ENCODE measurements at regions not wholly inside any gene's neighbourhood (a gene's known extent, or its start where the extent isn't known, plus 50 kb on each side); places are given as distances from the start of the nearest gene placed in this dataset.
"Not testable (repeated sequence)": the region's sequence is repeated elsewhere in the genome, so short reads cannot be mapped to it uniquely, and the experiment has no call there.

- DNase-seq (ENCODE audit: low read depth in 2 of 2) = not testable (repeated sequence)
Observed at GRCh38 chr16:16618963-16619465, 240.1 kb downstream of the NPIPA7 start.

- DNase-seq (ENCODE audit: low read depth in 2 of 2) = not testable (repeated sequence)
Observed at GRCh38 chr16:16624367-16624766, 245.4 kb downstream of the NPIPA7 start.

GRCh38 chr16:16625140-16625539 is 246.2 kb downstream of the NPIPA7 start:
- DNase-seq (ENCODE audit: low read depth in 2 of 2) = not testable (repeated sequence)

- not testable (repeated sequence) for DNase-seq (ENCODE audit: low read depth in 2 of 2)
Observed at GRCh38 chr16:16627865-16628264, 248.9 kb downstream of the NPIPA7 start.

- DNase-seq (ENCODE audit: low read depth in 2 of 2) = not testable (repeated sequence)
Observed at GRCh38 chr16:16638231-16638630, 259.3 kb downstream of the NPIPA7 start.

- not testable (repeated sequence) for DNase-seq (ENCODE audit: low read depth in 2 of 2)
Observed at GRCh38 chr16:16638714-16639113, 259.8 kb downstream of the NPIPA7 start.

- not testable (repeated sequence) for DNase-seq (ENCODE audit: low read depth in 2 of 2)
Observed at GRCh38 chr16:16643828-16644227, 264.9 kb downstream of the NPIPA7 start.

GRCh38 chr16:16648002-16648401 is 269.1 kb downstream of the NPIPA7 start:
- DNase-seq (ENCODE audit: low read depth in 2 of 2) = not testable (repeated sequence)

- not testable (repeated sequence) for DNase-seq (ENCODE audit: low read depth in 2 of 2)
Observed at GRCh38 chr16:16672180-16672812, 293.4 kb downstream of the NPIPA7 start.

- not testable (repeated sequence) for DNase-seq (ENCODE audit: low read depth in 2 of 2)
Observed at GRCh38 chr16:16674820-16675219, 295.9 kb downstream of the NPIPA7 start.

- not testable (repeated sequence) for DNase-seq (ENCODE audit: low read depth in 2 of 2)
Observed at GRCh38 chr16:16721849-16722248, 342.9 kb downstream of the NPIPA7 start.

- DNase-seq (ENCODE audit: low read depth in 2 of 2) = not testable (repeated sequence)
Observed at GRCh38 chr16:16722666-16723065, 343.7 kb downstream of the NPIPA7 start.

GRCh38 chr16:16723819-16724519 is 345.0 kb downstream of the NPIPA7 start:
- not testable (repeated sequence) for DNase-seq (ENCODE audit: low read depth in 2 of 2)

- DNase-seq (ENCODE audit: low read depth in 2 of 2) = not testable (repeated sequence)
Observed at GRCh38 chr16:16727048-16727447, 348.1 kb downstream of the NPIPA7 start.

GRCh38 chr16:16742573-16742972 is 363.6 kb downstream of the NPIPA7 start:
- not testable (repeated sequence) for DNase-seq (ENCODE audit: low read depth in 2 of 2)

- DNase-seq (ENCODE audit: low read depth in 2 of 2) = not testable (repeated sequence)
Observed at GRCh38 chr16:16754992-16755667, 376.2 kb downstream of the NPIPA7 start.

GRCh38 chr16:16763449-16763848 is 384.5 kb downstream of the NPIPA7 start:
- no peak for DNase-seq (ENCODE audit: low read depth in 2 of 2)

GRCh38 chr16:16770717-16771116 is 391.8 kb downstream of the NPIPA7 start:
- not testable (repeated sequence) for DNase-seq (ENCODE audit: low read depth in 2 of 2)

- no peak for DNase-seq (ENCODE audit: low read depth in 2 of 2)
Observed at GRCh38 chr16:16774389-16774788, 395.4 kb downstream of the NPIPA7 start.

GRCh38 chr16:16778332-16778731 is 399.4 kb downstream of the NPIPA7 start:
- no peak for DNase-seq (ENCODE audit: low read depth in 2 of 2)

- no peak for DNase-seq (ENCODE audit: low read depth in 2 of 2)
Observed at GRCh38 chr16:16780588-16780987, 401.6 kb downstream of the NPIPA7 start.

- no peak for DNase-seq (ENCODE audit: low read depth in 2 of 2)
Observed at GRCh38 chr16:16782153-16782552, 403.2 kb downstream of the NPIPA7 start.
